Sigmoid colon (tissue), 6 donors: ENCODE measurements at regions not wholly inside any gene's neighbourhood (a gene's known extent, or its start where the extent isn't known, plus 50 kb on each side); places are given as distances from the start of the nearest gene placed in this dataset.

ENCODE experiments used
- DNase-seq: peaks from one replicate; pipeline ENCODE4 v3.0.0-alpha.2; 2019
- H3K27ac ChIP-seq, 4 donors: fragments of 200-600 bp; sonication (generic); one replicate each; pipeline ENCODE4 v1.5.1; 2016 to 2019; ENCODE audit warnings: mild to moderate bottlenecking in 1 of 4
- H3K27me3 ChIP-seq, 3 donors: fragments of 200-600 bp; sonication (generic); one replicate each; pipeline ENCODE4 v1.5.1; 2019; ENCODE audit warnings: mild to moderate bottlenecking in 1 of 3
- H3K36me3 ChIP-seq, 4 donors: fragments of 200-600 bp; sonication (generic); one replicate each; pipeline ENCODE4 v1.5.1; 2016 to 2019
- H3K4me1 ChIP-seq, 4 donors: fragments of 200-600 bp; sonication (generic); one replicate each; pipeline ENCODE4 v1.5.1; 2017 to 2019
- H3K4me3 ChIP-seq, 4 donors: fragments of 200-600 bp; sonication (generic); one replicate each; pipeline ENCODE4 v1.5.1; 2017 to 2019; ENCODE audit warnings: mild to moderate bottlenecking in 2 of 4, moderate library complexity in 1 of 4
- H3K9me3 ChIP-seq, 4 donors: fragments of 200-600 bp in 3 of 4; sonication (generic) in 3 of 4; one replicate each; pipeline versions ENCODE4 v1.5.1 to v1.6.1; 2013 to 2019
- CTCF ChIP-seq, 4 experiments: fragments of 450-650 bp in 3 of 4; fragments of 200-600 bp in 1 of 4; IDR thresholded peaks; one replicate each; pipeline ENCODE4 v1.5.1; 2016 to 2019; ENCODE audit warnings: antibody characterized with exemption in 4 of 4, mild to moderate bottlenecking in 3 of 4, moderate library complexity in 2 of 4
- EP300 ChIP-seq, 4 donors: sonication (generic); formaldehyde crosslinking; IDR thresholded peaks; one replicate each; pipeline ENCODE4 v1.6.1; 2017; ENCODE audit warnings: antibody characterized with exemption in 4 of 4
- POLR2A ChIP-seq, 2 donors: fragments of 450-650 bp; IDR thresholded peaks; one replicate each; pipeline ENCODE4 v1.6.1; 2016; ENCODE audit warnings: antibody characterized with exemption in 2 of 2, mild to moderate bottlenecking in 2 of 2, moderate library complexity in 2 of 2
- POLR2AphosphoS5 ChIP-seq, 4 donors: sonication (generic); formaldehyde crosslinking; IDR thresholded peaks; one replicate each; pipeline ENCODE4 v1.6.1; 2017; ENCODE audit warnings: antibody characterized with exemption in 4 of 4
- whole genome bisulfite sequencing, 2 donors: extraction: QIAGEN DNeasy Blood & Tissue Kit; methylation state at CpG; one replicate each; pipeline ENCODE4 v1.1.7; 2013; 5-methylcytosine and 5-hydroxymethylcytosine counted together
- intact Hi-C: fragments of 100-400 bp; cut with DNase I; formaldehyde crosslinking; loops from one replicate; pipeline ENCODE4 v1.15.1; 2023
- donor health status: healthy with polysubstance abuse.
- donor health status: healthy.

- Histone ChIP-seq H3K9me3 (no peaks in the 10 kb centered on the region), H3K4me1 (peaks cover 0 to 6% (median 5%) of the 10 kb centered on the region in 4 donors), H3K4me3 (no peak overlapping the region), H3K27ac (no peak overlapping the region), H3K27me3 (no peaks in the 10 kb centered on the region), H3K36me3 (no peaks in the 10 kb centered on the region)
- no peak for DNase-seq
- TF ChIP-seq POLR2AphosphoS5 (IDR thresholded peaks at IDR 0.05), result no peak
- no peak for TF ChIP-seq POLR2A (IDR thresholded peaks at IDR 0.05)
- no peak for TF ChIP-seq CTCF (IDR thresholded peaks at IDR 0.05)
- TF ChIP-seq EP300 (IDR thresholded peaks at IDR 0.05), result no peak
- 85 to 89% methylated on average over 13 of the region's 13 CpGs for WGBS, 2 donors
- intact Hi-C loops, result no loop called here
Measured at GRCh38 chr2:100208141-100208770, 65.9 kb upstream of the AFF3 start.

GRCh38 chr2:100207411-100207885, 65.1 kb upstream of the AFF3 start:
- H3K4me3 ChIP-seq, result no peak overlapping the region
- 77 to 82% methylated on average over 6 of the region's 6 CpGs for WGBS, 2 donors
- intact Hi-C loops, result no loop called here

GRCh38 chr2:100206731-100207255, 64.4 kb upstream of the AFF3 start:
- 95 to 98% methylated on average over 3 of the region's 3 CpGs for WGBS, 2 donors
- no peaks in the 10 kb centered on the region for H3K4me1 ChIP-seq
- H3K9me3 ChIP-seq, result no peaks in the 10 kb centered on the region
- TF ChIP-seq EP300 (IDR thresholded peaks at IDR 0.05), result no peak
- TF ChIP-seq CTCF (IDR thresholded peaks at IDR 0.05), result no peak
- no peak for TF ChIP-seq POLR2AphosphoS5 (IDR thresholded peaks at IDR 0.05)
- TF ChIP-seq POLR2A (IDR thresholded peaks at IDR 0.05), result no peak
- no peaks in the 10 kb centered on the region for H3K27me3 ChIP-seq
- no peak overlapping the region for H3K4me3 ChIP-seq
- H3K27ac ChIP-seq, result no peak overlapping the region
- no peak for DNase-seq
- no peaks in the 10 kb centered on the region for H3K36me3 ChIP-seq
- intact Hi-C loops, result no loop called here

More at GRCh38 chr2:100207411-100207885, 65.1 kb upstream of the AFF3 start:
- H3K9me3 ChIP-seq, result no peaks in the 10 kb centered on the region
- no peak overlapping the region for H3K27ac ChIP-seq
- no peaks in the 10 kb centered on the region for H3K4me1 ChIP-seq
- TF ChIP-seq POLR2A (IDR thresholded peaks at IDR 0.05), result no peak
- no peak for TF ChIP-seq CTCF (IDR thresholded peaks at IDR 0.05)
- no peak for TF ChIP-seq EP300 (IDR thresholded peaks at IDR 0.05)
- no peak for TF ChIP-seq POLR2AphosphoS5 (IDR thresholded peaks at IDR 0.05)
- no peak for DNase-seq
- no peaks in the 10 kb centered on the region for H3K36me3 ChIP-seq
- H3K27me3 ChIP-seq, result no peaks in the 10 kb centered on the region

GRCh38 chr2:100205174-100205573, 62.8 kb upstream of the AFF3 start:
- Histone ChIP-seq H3K36me3 (no peaks in the 10 kb centered on the region), H3K27ac (no peak overlapping the region), H3K4me3 (no peak overlapping the region), H3K4me1 (no peaks in the 10 kb centered on the region), H3K27me3 (no peaks in the 10 kb centered on the region), H3K9me3 (no peaks in the 10 kb centered on the region)
- TF ChIP-seq EP300 (IDR thresholded peaks at IDR 0.05) (no peak), POLR2AphosphoS5 (IDR thresholded peaks at IDR 0.05) (no peak), CTCF (IDR thresholded peaks at IDR 0.05) (no peak), POLR2A (IDR thresholded peaks at IDR 0.05) (no peak)
- DNase-seq, result no peak
- 56 to 84% methylated on average over 7 of the region's 7 CpGs for WGBS, 2 donors
- intact Hi-C loops, result no loop called here
